SIG-M5 (cell line): ENCODE measurements at regions not wholly inside any gene's neighbourhood (a gene's known extent, or its start where the extent isn't known, plus 50 kb on each side); places are given as distances from the start of the nearest gene placed in this dataset.

Experiments used
- DNase-seq: peaks from one replicate; lab custom pipeline; 2025; lab: John Stamatoyannopoulos, UW

DNA sequence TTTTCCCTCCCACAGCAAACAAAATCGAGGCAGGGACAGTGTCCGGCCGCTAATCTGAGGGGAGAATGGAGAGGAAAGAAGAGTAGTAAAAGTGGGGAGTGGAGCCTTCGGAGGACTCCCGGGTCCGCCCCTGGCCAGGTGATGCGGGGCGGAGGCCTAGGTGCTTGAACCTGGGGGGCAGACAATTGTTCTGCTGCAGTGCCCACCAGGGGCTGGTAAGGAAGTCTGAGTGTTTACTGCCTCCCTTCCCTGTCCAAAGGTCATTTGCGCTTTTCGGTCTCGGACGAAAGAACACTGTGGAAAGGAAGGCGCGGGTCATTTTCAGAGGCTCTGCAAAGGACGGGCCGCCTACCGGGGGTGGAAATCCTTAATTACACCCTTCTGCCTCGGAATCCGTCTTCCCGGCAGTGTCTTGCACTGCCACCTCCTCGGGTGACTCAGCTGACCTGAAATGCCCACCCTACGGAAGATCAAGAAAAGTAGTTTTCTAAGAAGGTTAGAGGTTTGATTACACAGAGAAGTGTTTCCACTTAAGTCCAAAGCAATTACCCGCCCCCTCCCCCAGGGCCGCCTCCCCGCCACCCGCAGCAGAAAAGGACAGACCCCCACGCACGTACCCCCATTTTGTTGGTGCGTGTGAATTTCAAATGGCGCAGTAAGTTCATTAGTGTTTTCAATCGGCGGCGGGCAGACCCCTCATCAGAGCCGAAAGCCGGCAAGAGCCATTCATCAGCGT, 99.9 kb upstream of the TENM3 start:
- DNase-seq: no peak

DNA sequence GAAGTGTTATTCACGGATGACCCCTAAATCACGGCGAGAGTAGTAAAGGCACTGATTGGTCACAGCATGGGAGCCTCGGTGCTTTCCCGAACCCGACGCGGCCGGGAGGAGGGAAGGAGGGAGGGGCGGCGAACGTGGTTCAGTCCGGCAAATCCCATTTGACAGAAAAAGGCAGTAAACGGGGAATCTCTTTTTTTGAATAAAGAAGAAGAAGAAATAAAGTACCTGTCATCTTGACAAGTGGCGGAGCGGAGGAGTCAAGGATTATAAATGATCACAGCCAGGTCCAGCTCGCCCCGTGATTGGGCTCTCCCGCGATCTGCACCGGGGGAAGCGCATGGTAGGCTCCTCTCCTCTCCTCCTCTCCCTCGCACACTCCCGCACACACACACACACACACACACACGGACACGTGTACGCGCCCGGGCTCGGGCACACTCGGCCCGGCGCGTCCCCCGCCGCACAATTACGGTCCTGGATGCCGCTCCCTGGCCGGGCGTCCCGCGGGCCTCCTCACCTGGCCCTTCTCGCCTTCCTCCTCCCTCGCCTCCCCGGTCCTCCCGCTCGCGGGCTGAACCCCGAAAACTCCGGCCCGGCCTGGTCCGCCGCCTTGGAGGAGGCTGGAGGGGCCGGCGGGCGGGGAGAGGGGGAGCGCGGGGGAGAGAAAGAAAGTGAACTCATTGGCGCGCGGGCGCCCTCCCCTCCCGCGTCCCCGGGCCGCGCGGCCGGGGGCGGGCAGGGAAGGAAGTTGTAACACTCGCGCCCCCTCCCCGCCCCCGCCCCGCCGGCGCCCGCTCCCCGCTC, 99.2 kb upstream of the TENM3 start:
- no peak for DNase-seq

DNA sequence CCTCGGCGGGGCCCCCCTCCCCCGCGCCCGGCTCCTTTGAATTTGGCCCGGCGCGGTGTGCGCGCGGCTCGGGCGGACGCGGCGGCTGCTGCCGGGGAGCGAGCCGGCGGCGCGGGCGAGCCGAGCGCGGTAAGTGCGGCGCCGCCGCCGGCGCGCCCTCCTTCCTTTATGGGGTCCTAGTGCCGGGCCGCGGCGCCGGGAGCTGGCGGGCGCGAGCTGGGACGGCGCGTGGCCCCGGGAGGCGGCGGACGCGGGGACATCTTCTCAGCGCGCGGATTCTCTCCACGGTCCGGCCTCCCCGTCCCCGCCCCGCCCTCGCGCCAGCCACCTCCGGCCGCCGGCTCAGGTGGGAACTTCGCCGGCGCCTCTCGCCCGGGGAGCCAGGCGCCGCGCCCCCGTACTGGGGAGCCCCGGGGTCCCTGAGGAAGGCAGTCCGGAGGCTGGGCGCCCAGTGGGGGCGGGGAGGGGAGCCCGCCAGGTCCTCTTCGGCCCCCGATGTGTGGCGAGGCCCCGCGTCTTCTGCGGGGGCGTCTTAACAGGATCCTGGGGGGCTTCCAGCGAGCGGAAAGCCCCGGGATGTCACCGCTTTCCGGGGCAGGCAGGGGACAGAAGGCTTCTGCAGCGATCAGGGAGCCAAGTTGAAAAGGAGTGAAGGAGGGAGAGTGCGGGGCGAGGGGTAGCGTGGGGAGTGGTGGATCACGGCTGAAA, 98.4 kb upstream of the TENM3 start:
- no peak for DNase-seq

DNA sequence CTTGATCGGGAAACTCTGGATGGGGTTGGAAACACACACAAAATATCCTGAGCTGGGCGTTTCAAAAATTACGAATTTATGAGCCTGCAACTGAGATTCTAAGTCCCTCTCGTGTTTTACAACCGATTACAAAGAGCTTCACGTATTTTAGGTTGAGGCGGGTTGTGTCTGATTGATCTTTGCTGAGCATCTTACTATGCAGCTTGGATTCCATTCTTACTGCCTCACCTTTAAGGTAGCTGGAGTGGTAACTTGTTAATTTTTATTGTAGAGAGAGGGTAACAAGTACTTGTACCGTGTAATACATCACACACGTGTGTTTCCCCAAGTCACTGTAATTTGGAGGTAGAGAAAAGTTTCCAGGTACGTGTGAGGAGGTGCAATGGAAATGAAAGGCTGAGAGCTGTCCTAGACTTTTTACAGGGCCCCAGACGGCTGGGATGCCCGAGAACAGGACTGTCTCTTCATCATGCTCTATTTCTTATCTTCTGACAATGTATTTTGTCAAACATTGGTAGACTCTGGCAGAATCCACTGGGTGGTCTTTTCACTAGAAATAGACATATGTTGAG, 97.8 kb upstream of the TENM3 start:
- DNase-seq: no peak

DNA sequence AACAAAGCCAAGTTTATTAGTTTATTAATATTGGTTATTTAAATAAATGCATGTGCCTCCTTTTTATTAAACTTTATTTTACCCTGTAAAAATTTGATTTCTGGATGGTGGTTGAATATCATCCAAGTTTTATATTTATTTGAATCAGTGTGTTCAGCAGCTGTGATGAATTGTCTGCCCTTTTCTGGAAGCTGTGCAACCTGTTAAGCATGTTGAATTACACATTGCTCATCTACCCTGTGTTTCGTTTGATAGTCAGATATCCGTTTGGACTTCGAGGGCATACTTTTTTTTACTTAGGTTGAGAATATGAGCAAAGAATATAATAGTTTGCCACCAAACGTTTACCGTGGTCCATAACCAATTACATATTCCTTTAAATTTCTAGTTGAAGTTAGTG, 95.8 kb upstream of the TENM3 start:
- DNase-seq: no peak

DNA sequence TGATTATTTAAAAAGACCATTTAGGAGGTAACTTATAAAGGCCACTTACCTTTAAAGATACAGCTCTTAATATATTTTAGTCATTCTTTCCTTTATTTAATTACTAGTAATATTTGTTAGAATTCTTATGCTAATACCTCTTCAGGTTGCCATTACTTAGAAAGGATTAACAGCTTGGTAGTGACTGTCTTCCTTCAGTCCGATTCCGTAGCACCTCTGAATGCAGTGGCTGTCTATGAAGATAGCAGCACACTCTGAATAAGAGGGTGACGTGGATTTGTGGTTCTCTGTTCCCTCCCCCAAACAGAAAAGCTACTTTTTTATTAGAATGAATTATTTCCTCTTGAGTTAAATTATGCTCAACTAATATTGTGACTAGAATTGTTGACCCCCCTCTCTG, 92.6 kb upstream of the TENM3 start:
- no peak for DNase-seq

DNA sequence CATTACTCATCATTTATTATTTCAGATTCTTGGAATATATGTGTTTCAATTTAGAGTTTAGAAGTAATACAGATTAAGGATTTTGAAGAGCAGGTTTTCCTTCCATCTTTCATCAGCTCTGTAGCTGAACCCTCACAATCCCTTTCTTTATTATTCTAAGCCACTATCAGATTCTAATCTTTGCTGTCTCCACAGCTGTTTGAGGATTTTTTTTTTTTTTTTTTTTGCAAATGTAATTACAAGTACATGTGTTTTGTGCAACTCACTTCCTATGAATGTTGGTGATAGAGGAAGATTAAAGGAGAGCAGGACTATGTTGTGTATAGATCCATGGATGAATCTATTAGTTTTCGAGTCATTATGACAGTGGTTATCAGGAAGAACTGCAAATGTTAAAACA, 87.4 kb upstream of the TENM3 start:
- no peak for DNase-seq

DNA sequence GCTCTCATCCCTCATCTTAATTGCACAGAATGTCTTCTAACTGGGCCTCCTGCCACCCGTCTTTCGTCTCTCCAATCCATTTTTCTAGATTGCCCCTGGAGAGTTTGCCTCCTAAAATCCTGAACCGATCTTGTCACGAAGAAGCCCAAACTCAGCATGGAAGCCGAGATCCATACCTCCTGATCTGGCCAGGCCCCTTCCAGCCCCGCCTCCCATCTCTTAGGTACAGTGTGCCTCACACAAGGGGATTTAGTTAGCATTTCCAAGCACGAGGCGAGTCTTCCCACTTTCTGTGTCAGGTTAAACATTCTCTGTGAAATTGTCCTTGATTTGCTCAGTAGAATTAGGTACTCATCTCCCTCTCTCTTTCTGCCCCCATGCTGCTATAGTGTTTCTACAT, 80.0 kb upstream of the TENM3 start:
- DNase-seq: no peak

DNA sequence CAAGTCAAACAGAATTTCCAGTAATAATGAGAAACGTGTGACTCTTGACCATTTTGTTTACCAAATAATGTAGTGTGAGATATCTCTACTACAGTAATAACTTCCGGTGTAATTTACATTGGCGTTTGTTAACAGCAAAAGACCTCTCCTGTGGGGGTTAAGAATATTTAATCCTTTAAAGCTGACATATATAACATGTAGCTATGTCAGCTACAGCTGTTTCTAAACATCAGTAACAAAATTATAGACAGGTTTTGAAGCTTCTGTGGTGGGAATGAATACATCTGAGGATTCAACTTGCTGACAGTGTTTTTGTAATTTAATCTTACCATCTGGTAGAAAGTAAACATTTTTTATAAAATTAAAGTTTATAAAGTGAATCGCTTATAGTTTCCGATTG, 73.6 kb upstream of the TENM3 start:
- DNase-seq: no peak

DNA sequence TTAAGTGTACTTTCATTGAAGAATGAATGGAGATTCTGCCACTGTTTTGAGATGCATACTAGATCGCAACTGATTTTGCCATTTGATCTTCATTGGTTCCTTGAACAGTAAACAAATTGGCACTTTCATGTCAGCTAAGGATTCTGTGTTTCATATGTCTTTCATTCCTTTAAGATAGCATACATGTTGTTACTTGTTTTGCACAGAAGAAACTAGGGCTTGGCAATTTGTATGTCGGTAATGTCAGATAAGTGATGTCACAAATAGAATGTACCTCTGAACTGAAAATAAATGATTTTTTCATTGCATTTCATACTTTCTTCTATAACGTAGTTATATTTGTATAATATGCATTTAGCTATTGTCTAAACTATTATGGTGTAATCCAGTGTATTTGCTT, 73.2 kb upstream of the TENM3 start:
- no peak for DNase-seq

DNA sequence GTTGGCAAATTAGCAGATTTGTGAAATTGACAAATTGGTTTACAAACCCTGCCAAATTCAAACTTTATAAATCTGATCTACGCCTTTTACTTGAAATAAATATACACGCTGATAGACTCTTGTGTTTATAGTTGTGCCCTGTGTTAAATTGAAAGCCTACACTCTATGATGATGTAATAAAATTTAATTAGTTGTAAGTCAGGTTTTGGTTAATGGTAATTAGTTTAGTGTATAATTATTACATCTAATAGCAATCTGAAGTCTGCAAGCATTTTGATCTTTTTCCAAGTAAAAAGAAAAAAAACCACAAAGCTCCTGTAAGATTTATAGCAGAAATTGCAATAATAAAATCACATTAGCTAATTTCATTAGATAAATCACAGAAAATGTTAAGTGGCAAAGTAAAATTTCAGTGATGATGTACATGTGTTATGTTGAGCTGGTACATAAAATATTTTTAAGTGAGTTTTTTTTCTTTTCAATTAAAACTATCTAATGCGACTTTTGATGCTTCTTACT, 72.7 kb upstream of the TENM3 start:
- no peak for DNase-seq

DNA sequence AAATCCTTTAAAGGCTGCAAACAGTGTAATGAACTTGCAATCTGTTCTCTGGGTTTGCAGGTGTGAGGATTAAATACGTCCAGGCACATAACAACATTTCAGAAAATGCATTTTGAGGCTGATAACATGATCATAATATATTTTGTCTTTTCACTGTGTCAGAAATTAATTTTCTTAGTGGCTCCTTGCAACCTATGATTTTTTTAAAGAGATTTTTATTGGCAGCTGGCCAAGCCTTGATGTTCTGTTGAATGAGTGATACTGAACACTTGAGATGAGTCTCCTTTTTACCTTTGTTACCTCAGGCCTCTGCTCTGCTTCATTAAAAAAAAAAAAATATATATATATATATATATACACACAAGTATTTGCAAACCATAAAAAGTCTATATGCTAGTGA, 68.2 kb upstream of the TENM3 start:
- DNase-seq: no peak

DNA sequence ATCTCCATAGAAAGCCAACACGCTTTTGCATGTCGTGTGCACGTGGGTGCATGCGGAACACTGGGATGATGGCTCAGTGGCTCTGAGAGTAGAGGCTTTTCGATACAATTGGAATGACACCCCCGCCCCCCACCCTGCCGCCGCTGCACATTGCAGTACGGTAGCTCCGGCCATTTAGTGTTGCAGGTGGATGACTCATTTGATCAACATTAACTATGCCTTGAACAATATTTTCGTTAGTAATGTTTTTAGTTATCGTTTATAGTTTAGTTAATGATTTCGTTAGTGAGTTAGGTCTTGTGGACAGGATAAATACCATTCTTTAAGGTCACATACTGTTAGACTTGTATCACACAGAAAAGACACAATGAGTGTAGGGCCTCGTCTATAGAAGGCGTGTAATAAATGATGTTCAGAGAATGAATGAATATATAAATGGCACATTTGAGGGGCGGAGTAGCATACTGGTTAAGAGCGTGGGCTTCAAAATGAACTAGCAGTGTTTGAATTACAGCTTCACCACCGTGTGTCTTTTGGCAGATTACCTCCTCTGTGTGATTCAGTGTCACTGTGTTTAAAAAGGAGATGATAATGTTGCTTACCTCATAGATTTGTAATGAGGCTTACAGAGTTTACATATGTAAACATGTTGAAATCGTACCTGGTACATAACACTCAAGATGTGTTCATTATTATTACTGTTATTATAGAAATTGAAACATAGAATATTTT, 67.2 kb upstream of the TENM3 start:
- no peak for DNase-seq

DNA sequence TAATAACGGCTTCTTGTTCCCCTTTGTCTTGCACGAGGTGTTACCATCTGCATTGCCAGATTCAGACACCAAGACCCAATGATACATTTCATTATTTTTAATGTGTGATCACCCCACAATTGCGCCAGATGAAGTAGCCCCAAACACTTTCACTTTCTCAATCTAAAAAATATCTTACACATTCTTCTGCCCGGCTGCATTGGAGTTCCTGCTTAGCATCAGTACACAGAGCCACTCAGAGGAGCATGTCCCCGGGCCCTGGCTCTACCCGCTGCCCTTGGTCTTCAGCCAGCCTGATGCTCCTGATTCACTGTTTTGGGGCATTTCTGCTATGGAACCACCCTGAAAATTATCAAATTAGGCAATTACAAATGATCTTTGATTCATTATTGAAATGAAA, 66.0 kb upstream of the TENM3 start:
- DNase-seq: no peak

DNA sequence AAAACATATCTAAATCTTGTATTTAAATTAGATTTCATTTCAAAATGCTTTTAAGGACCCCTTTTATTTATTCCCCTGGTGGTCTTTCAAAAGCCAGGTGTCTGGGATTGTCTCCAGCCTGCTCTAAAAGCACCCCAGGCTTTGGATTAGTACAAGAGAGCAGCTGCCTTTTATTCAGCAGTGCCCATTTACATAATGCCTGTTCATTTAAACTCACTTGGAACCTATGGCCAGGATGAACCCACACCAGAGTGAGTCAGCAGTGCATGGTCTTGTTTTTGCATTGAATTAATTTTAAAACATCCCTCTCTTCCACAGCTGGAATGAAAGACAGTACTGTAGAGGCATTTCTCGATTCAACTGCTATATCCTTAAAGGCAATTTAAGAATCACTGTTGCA, 64.1 kb upstream of the TENM3 start:
- no peak for DNase-seq

DNA sequence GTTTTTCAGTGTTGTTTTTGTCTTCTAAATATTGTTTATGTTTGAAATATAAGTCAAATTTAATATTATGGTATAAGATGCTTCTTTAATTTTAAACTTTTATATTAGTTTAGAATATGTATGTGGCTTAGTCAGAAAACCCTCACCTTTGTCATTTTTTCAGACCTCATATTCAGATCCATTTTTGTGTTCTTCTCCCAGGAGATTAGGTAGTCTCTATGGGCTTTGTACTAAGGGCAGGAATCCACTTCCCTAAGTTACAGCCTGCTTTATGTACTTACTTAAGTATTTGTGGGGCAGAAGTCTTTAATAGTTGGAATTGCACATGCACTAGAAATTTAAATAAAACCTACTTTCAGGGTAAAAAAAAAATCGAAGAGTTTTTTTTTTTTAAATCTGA, 63.5 kb upstream of the TENM3 start:
- DNase-seq: no peak

DNA sequence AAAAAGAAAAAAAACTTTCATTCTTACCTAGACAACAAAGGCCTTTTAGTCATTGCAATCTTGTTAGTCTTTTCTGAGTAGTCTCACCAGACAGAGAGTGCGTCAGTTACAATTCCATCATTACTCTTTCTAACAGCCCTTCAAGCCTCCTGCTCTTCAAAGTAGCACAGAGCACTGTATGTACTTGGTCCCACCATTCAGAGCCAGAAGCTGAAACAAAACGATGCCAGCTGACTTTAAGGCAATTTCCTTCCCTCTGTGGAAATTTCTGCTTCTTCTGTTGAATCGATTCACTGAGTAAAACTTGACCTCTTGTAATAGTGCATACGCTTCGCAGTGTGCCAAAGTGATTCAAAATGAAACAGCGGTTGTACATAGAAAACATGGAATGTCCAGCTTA, 57.7 kb upstream of the TENM3 start:
- DNase-seq: no peak

DNA sequence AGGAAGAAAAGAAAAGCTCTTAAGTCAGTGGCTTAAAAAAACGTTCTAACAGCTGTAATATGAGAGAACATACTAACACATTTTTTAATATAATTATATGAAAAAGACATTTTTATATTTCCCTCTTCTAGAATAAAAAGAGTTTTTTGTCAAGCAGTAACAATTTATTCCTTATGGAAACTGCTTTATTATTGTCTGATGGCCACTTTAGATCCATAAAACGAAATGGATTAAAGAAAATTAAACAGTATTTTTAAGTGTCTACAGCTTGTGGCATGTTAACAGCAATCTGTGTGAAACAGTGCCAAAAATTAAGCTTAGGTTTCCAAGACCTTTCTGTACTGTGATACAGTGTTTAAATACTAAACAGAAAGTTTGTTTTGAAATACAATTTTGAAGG, 55.5 kb upstream of the TENM3 start:
- no peak for DNase-seq

DNA sequence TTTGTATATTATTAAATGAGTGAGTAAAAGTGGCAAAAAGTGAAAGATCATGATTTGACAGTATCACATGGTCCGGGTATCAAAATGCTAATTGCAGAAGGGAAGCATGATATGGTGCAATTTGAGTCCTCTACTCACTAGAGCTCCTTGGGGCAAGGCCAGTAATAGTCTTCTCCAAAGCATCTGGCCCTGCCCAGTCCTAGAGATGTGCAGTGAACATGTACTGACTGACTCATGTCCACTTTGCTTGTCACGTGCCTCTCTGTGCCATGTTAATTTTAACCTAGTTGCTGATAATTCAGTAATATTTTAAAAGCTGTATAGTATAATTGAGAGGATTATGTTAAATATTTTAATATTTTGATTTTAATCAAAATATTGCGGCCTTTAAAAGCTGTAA, 54.6 kb upstream of the TENM3 start:
- DNase-seq: no peak

DNA sequence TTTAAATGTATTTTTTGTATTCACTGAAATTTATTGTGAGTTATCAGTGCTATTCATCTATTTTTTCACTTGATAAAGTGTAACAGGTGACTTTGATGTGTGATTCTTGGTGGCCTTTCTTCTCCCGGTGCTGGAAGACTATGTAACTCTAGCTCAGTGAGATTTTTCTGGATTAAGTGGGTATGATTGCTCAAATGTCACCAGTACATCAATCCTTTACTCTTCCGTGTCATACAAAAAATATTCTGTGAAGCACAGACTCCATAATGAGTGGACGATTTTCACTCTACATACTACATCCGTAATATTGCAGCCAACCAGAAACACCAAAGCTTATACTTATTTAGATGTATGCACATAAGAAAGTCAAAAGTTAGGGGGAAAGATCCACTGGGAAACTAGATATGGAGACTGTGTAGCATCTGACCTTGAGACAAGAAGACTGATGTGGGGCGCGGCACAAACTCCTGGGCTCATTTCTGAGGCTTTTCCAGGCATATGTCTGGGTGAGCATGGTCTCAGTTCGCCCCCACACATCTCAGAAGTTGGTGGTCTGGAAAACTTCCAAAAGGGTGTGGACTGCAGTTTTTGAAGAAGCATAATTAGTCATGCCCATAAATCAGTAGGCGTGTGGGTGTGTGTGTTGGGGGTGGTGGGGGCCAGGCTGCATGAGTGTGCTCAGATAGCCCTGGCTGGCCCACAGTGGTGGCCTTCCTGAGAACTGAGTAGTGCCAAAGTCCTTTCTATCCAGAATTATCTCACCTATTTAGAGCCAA, 53.9 kb upstream of the TENM3 start:
- DNase-seq: no peak

DNA sequence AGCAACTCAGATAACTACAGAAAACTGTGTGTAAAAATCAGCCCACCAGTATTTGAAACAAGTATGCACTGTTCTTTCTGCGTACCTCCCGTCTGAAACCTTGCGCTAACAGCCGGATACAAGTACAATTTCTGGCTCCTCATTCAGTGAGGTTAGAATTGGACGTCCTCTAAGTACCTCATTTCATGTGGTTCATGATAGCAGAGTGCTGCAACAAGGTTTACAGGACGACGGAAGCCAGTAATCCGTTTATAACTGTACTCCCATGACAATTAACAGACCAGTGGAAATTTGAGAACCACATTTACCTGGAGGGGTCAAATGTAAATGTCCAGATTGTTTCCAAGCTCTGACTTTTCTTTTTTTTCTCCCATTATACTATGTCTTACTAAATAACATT, 52.9 kb upstream of the TENM3 start:
- no peak for DNase-seq
